NCI-H146 treated with DMSO at 0.1 percent for 48 hours (cell line): ENCODE measurements at regions not wholly inside any gene's neighbourhood (a gene's known extent, or its start where the extent isn't known, plus 50 kb on each side); places are given as distances from the start of the nearest gene placed in this dataset.

Experiments
- DNase-seq: peaks from one replicate; lab custom pipeline; 2025; ENCODE audit not compliant: unreplicated experiment; lab: John Stamatoyannopoulos, UW

DNA sequence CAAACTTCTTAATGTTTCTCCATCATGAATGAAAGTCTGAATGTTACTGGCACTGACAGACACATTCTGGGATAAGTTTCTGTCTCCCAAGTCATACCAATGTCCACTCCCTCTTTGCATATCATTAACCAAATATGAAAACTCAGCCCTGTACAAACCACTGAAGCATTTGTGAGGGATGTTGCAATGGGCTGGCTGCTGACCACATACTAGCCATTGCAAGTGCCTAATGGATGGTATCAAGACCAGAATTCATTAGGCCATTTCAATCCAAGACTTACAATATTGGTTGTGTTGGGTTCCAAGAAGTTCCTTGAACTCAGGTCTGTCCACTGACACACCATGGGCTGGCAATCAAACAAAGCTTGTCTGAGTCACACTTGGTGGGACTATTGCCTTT is 73.8 kb downstream of the CBLN2 start:
- DNase-seq: no peak

DNA sequence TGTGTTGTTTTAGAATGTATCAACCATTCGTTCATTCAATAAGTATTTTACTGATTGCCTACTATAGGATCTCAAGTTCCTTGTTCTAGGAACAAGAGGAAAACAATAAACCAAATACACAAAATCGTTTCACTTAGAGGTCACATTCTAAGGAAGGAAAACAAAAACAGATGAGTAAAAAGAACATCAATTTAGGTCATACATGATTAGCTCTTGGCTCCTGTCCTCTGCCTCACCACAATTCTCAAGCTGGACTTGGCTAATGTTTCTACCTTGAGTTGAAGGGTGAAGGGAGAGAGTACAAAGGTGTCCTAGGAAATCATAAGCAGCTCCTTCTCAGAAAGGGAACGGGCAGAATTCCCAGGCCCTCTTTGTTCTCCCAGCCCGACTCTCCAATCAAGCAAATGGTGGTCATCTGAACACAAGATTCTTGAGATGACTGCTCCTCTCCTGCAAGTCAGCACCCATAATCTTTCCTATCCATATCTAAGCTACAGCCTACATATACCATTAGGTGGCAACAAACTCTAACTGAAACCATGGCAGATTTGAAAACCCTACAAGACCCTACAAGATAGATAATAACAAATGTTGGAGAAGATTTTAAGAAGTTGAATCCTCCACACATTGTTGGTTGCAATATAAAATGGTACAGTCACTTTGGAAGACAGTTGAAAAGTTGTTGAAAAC is 76.0 kb downstream of the CBLN2 start:
- no peak for DNase-seq

DNA sequence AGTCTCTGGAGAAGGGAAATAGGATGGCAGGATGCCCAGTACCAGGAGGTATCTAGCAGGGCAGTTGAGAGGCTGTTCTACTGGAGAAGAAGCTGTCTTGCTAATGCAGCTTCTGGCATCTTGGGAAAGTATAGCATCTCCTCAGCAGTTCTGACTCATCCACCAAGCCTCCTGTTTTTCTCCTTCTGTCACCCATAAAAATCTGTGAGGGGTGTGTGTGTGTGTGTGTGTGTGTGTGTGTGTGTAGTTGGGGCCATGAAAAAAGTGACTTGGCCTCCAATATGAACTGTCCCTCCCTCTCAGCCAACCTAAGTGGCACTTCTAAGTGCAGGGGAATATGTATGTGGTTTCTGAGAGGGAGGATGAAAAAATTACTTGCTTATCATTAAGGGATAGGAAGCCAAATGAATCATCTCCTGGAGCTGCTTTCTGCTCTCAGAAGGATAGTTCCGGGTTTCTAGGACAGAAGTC is 83.9 kb downstream of the CBLN2 start:
- DNase-seq: no peak

DNA sequence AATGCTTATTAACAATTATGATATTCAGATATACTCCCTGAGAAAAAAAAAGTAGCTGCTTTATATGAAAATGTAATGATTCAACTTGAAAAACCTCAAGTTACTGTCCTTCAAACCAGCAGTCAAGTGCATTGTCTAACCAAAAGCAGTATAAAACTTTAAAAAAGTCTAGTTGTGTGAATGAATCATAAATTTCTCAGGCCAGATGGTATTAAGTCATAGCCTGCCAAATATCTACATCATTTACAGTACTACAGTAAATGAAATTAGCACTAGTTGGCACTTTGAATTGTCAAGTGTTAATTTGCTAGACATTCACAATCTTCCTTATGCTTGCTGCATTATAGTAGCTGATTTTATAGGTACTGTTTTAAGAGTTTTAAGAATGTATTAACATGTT is 85.9 kb downstream of the CBLN2 start:
- DNase-seq: no peak

DNA sequence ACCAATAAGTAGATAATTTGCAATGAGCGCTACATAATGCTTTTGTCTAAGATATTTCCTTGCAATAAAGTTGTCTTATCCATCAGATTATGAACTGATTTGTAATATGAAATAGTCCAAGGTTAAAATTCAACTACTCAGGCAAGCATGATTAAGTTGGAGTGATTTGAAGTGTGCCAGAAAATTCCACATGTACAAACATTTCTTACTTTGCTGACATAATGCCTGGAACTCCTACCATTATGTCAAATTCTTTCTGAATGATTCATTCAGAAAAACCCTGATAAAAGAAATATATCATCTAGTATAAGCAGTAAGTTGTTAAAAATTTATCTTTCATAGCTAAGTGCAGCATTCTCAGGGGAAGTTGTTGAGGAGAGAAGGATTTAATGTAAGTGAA is 87.3 kb downstream of the CBLN2 start:
- DNase-seq: no peak

DNA sequence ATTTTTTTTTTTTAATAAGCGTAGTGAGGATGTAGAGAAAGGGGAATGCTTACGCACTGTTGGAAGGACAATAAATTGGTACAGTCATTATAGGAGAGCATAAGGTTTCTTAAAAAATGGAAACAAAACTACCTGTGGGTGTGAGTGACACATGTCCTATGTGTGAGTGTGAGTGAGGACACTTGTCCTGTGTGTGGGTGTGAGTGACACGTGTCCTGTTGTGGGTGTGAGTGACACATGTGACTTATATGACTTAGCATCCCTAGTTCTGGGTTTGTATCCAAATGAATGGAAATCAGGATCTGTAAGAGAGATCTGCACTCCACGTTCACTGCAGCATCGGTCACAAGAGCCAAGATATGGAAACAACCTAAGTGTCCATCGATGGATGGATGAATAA is 91.8 kb downstream of the CBLN2 start:
- DNase-seq: no peak

GRCh38 chr18:72444798-72445155 is 99.4 kb downstream of the CBLN2 start:
- DNase-seq: no peak

DNA sequence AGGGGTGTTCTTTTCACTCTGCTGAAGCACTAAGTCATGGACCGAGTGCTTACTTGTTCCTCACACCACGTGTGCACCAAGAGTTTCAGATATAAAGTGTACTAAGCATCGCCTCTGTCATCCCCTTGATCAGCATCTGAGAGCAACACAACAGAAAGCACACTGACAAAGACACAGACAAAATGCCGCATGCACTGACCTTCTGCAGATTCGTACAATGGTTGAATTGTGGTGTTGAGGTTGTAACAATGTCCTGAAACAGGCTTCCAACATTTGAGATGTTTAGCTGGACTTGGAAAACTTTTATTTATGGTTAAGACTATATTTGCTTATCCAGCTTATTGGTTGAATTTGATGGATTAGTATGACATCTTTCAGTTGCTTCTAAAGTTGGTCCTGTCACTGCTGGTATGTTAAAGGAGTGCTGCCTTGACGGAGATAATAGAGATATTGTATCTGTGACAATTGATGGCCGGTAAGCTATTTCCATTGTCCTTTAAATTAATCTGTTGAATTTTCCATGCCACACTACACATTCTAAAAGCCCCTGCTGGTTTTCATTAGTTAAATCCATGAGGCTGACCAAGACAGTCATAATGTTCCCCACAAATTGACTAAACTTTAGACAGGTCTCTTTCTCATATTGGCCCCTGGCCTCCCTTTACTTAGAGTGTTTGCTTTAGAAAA is 99.9 kb downstream of the CBLN2 start:
- peak; percentile 30 for DNase-seq

DNA sequence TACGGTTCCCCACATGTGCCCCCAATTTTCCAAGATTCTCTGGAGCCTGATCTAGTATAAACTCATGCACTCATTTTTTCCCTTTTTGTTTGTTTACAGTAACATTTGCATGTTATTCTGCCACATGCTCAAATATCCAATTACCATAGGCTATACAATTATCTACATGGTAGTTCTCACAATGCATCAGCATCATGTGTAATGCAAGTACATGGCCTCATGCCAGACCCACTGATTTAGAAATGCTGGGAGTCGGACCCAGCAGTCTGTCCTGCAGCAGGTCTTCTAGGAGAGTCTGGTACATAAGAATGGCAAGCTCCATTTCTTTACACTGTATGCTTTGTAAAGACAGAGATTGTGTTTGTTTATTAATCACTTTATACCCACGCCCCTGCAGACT is 107.7 kb downstream of the CBLN2 start:
- peak; percentile 32 for DNase-seq

- no peak for DNase-seq
Observed at GRCh38 chr18:72433756-72434155, 110.4 kb downstream of the CBLN2 start.

DNA sequence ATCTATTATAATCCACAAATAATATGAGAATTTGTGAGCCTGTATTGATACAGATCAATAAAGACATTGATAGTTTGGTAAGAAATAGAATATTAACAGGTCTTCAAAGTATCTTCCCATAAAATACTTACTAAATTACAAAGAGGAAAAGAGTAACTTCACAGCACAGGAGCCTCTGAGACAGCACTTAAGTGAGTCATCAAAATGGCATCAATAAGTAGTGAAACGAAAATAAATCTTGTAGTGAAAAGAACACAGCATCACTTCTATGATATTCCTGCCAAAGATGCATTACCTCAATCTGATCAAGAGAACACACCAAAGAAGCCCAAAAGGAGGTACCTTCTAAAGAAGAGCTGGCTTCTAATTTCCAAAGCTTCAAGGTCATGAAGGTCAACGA is 116.4 kb downstream of the CBLN2 start:
- DNase-seq: no peak

DNA sequence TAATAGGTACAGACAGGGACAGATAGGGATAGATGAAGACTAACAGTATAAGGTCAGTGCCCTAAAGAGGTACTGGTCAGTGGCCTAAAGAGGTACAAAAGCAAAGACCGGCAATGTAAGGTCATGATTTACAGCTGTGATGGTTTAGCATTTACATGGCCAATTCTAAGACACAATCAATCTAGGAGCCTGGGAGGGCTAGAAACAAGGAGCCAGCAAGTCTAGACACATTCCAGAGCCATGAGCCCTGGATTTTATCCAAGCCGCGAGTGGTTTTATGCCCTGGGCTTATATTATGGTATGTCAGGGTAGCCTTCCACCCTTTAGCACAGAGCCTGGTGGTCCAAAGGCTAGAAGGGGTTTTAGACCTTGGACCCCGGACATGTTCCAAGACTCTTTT is 124.2 kb downstream of the CBLN2 start:
- no peak for DNase-seq

DNA sequence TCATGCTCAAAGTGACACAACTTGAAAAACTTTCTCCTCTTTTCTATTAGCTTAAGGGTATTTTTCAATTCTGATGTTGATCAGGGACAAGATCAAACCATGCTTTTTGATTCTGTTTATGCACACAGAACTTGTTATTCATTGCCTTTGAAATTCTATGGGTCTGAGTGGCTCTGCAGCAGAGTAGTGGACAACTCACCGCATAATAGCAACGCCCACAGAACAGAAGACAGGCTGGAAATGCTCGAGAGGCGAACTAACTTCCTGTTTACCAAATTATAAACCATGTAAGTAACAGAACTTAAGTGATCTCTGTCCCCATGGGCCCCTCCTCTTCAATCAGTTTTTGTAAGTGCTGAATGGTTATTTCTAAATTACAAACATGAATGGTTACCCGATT is 131.2 kb downstream of the CBLN2 start:
- no peak for DNase-seq

- DNase-seq: no peak
Observed at GRCh38 chr18:72411261-72411660, 132.9 kb downstream of the CBLN2 start.

DNA sequence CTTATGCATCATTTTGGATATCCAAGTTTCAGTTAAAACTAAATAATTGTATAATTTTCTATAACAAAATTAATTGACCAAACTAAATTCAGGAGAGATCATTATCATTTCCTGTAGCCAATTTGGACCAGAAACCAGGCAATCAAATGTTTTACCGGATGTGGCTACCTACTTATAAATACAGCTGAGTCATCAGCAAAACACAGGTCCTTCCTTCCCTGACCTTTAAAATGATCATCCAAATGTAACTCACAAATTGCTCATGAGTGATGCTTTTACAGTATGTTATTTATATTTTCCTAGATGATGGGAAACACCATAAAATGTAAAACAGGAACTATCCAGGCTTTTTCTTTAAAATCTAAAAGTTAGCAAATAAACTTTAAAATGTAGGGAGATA is 133.7 kb downstream of the CBLN2 start:
- DNase-seq: no peak

DNA sequence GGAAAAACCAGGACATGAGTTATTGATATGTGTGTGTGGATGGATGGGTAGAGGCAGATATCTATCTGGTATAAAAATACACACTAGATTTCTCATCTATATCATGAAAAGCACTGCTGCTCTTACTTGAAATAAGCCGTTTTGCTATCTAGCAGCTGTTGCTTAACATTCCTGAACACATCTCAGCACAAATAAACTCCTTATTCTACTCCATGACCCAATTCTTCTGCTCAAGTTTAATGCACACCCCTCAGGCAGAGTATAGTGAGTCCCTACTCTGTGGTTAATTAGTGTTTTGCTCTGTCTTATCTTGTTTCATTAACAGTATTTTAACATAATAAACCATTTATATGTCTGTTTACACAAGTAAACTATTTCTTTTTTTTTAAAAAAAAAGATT is 134.2 kb downstream of the CBLN2 start:
- DNase-seq: no peak

DNA sequence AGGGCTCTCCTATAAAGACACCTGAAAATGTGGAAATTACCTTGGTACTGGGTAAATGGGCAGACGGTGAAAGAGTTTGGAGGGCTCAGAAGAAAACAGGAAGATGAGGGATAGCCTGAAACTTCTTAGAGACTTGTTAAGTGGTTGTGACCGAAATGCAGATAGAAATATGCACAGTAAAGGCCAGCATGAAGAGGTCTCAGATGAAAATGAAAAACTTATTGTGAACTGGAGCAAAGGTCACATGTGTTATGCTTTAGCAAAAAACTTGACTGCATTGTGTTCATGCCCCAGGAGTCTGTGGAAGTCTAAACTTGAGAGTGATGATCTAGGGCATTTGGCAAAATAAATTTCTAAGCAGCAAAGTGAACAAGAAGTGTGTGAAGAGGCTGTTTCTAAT is 137.1 kb downstream of the CBLN2 start:
- no peak for DNase-seq

DNA sequence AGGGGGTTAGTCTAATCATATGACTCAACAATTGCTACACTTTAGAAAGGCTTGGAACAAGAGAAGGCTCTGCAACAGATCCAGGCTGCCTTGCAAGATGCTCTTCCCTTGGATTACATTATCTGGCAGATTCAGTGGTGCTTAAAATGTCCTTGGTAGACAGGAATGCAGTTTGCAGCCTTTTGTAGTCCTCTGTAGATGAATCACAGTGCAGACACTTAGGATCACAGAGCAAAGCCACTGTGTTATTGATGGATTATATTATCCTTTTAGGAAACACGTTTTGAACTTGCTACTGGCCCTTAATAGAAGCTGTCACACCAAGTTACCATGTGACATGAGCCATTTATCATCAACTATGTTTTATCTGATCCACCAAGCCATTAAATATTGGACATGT is 152.2 kb downstream of the CBLN2 start:
- no peak for DNase-seq

DNA sequence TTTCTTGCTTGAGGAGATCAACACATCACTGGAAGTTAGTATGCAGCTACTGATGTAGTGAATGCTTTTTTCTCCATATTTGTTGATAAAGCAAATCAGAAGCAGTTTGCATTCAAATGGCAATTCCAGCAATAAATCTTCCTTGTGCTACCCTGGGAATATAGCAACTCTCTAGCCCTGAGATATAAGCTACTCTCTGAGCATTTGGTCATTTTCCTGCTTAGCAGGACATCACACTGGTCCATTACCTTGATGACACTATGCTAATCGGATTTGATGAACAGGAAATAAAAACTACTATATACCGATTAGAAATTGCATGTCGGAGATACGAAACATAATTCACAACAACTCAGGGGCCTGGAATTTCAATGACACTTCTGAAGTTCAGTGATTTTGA is 152.7 kb downstream of the CBLN2 start:
- DNase-seq: no peak

GRCh38 chr18:72378016-72378415 is 166.1 kb downstream of the CBLN2 start:
- no peak for DNase-seq

GRCh38 chr18:72376256-72376655 is 167.9 kb downstream of the CBLN2 start:
- no peak for DNase-seq

- DNase-seq: peak; percentile 15
Observed at GRCh38 chr18:72375618-72376017, 168.5 kb downstream of the CBLN2 start.

DNA sequence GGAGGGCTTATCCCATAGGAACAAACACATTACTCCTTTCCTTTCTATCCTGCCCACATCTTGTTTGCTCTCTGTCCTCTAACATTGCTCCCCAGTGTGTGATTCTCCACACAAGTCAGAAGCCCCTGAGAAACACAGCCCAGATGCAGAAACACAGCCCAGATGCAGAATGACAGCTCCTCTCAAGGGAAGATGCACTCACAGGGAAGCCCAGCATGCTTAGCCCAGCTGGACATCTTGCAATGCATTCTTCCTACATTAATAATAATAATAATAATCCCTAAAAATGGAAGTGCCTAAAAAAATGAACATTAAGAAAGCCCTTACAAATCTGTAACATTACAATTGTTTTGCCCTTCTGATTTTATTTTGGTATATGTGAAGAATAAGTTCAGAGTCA is 172.1 kb downstream of the CBLN2 start:
- no peak for DNase-seq
